MG63 (cell line): ENCODE measurements at regions not wholly inside any gene's neighbourhood (a gene's known extent, or its start where the extent isn't known, plus 50 kb on each side); places are given as distances from the start of the nearest gene placed in this dataset.

Experiments
- DNase-seq: peaks from one replicate; pipeline ENCODE4 v3.0.0-alpha.2; 2020
- H3K27me3 ChIP-seq: fragments of 250-450 bp; sonication (Bioruptor Pico); 2 replicates; pipeline ENCODE4 v1.5.1; 2020; ENCODE audit warnings: mild to moderate bottlenecking, moderate library complexity
- H3K36me3 ChIP-seq: fragments of 250-450 bp; sonication (Bioruptor Pico); 2 replicates; pipeline ENCODE4 v1.5.1; 2020; ENCODE audit warnings: mild to moderate bottlenecking, moderate library complexity
- H3K4me3 ChIP-seq: fragments of 250-450 bp; sonication (Bioruptor Pico); 2 replicates; pipeline ENCODE4 v1.5.1; 2020; ENCODE audit warnings: mild to moderate bottlenecking, moderate library complexity
- H3K9me3 ChIP-seq: fragments of 250-450 bp; sonication (Bioruptor Pico); 2 replicates; pipeline ENCODE4 v1.5.1; 2020; ENCODE audit warnings: mild to moderate bottlenecking, moderate library complexity

- H3K27me3 ChIP-seq = no peaks in the 10 kb centered on the region; the same call in 1 of the 2 replicates
- no peaks in the 10 kb centered on the region for H3K9me3 ChIP-seq
- DNase-seq = no peak
- H3K4me3 ChIP-seq = no peak overlapping the region
- H3K36me3 ChIP-seq = no peaks in the 10 kb centered on the region
Measured at GRCh38 chr20:40148886-40149285, 540.1 kb downstream of the MAFB start.

DNA sequence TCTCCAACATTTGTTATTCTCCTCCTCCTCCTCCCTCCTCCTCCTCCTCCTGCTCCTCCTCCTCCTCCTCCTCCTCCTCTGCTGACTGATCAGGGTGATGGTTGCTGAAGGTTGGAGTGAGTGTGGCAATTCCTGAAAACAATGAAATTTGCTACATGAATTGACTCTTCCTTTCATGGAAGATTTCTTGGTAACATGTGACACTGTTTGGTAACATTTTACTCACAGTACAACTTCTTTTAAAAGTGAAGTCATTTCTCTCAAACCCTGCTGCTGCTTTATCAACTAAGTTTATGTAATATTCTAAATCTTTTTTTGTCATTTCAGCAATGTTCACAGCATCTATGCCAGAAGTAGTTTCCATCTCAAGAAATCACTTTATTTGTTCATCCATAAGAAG lies 543.0 kb downstream of the MAFB start:
- Histone ChIP-seq H3K27me3 (no peaks in the 10 kb centered on the region), H3K9me3 (no peaks in the 10 kb centered on the region), H3K4me3 (no peak overlapping the region), H3K36me3 (no peaks in the 10 kb centered on the region)
- DNase-seq = no peak

DNA sequence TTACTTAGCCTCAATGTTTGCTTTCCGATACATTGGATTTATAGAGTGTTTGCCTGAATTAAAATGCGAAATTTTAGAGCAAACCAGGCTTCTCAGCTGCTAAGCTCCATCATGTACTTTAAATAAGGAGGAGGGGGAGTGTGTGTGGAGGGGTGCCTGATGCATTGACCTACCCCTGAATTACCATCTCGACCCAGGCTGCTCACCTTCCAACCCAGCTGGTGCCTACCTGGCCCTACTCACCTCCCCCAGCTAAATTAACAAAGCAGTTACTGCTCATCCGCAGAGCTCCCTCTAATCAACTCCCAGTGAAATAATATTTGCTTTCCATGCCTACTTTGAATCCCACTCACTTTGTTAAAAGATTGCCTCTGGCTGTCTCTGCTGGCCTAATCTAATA lies 544.5 kb downstream of the MAFB start:
- no peaks in the 10 kb centered on the region for H3K27me3 ChIP-seq
- no peak for DNase-seq
- H3K4me3 ChIP-seq = no peak overlapping the region
- no peaks in the 10 kb centered on the region for H3K9me3 ChIP-seq
- H3K36me3 ChIP-seq = no peaks in the 10 kb centered on the region

DNA sequence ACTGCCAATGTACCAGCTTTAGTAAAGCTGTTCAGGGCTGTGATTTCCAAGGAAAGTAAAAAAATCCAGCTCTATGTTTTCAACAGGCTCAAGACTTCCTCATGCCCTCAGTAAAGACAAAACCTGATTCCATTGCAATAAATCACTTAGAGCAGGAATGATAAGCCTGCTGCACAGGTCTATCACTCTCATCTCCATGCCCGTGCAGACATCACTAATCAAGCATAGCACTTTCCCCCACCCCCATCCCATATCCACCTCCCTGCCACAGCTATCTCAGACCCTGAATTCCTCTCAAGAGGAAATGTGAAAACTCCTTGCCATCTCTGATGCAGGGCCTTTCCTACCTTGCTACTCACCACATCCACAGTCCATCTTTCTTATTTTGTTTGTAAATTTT lies 554.9 kb downstream of the MAFB start:
- no peak overlapping the region for H3K4me3 ChIP-seq
- no peak for DNase-seq
- H3K36me3 ChIP-seq = no peaks in the 10 kb centered on the region
- H3K27me3 ChIP-seq = no peaks in the 10 kb centered on the region
- H3K9me3 ChIP-seq = peaks cover 3% of the 10 kb centered on the region; the same call in 1 of the 2 replicates

DNA sequence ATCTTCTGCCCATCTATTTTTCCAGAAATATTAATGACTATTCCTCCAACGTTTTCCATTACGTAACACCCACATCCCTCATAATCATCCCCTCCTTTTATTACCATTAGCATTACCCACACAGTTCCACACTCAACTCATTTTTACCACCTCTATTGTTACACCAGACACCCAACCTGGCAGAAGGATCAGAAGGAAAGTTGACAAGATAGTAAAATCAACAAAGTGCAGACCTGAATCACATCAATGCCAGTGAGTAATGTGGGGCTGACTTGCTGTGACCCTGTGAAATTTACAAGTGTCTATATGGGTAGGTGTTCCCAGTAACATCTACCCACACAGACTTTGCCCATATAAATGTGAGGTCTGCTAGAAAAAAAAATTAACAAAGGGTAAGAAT lies 568.2 kb downstream of the MAFB start:
- Histone ChIP-seq H3K9me3 (no peaks in the 10 kb centered on the region), H3K4me3 (no peak overlapping the region), H3K36me3 (no peaks in the 10 kb centered on the region), H3K27me3 (peaks cover 8% of the 10 kb centered on the region)
- no peak for DNase-seq

GRCh38 chr20:40111282-40111681 lies 577.8 kb downstream of the MAFB start:
- Histone ChIP-seq H3K36me3 (no peaks in the 10 kb centered on the region), H3K27me3 (no peaks in the 10 kb centered on the region), H3K9me3 (no peaks in the 10 kb centered on the region), H3K4me3 (no peak overlapping the region)
- no peak for DNase-seq

DNA sequence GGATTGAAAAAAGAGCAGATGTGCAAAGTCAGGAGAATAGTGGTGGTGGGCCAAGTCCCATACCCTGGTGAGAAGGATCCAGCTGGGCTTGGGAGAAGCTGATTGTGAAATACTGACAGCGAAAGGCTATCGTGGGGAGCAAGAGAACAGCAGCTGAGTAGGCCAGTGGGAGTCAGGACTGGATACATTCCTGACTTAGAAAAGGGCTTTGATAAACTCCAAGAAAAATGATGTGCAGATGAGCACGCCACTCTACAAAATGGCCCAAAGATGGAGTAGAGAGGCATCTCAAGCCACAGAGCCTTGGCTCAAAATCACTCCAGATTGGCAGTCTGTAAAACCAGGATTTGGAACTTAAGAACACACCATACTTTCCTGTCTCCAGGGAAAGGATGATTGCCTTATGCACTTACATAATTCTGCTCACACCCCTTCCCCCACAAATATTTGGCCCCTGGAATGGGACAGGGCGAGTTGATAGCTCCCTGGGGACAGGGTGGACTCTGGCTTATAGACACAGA lies 578.7 kb downstream of the MAFB start:
- no peaks in the 10 kb centered on the region for H3K9me3 ChIP-seq
- DNase-seq = no peak
- no peak overlapping the region for H3K4me3 ChIP-seq
- no peaks in the 10 kb centered on the region for H3K27me3 ChIP-seq
- no peaks in the 10 kb centered on the region for H3K36me3 ChIP-seq

DNA sequence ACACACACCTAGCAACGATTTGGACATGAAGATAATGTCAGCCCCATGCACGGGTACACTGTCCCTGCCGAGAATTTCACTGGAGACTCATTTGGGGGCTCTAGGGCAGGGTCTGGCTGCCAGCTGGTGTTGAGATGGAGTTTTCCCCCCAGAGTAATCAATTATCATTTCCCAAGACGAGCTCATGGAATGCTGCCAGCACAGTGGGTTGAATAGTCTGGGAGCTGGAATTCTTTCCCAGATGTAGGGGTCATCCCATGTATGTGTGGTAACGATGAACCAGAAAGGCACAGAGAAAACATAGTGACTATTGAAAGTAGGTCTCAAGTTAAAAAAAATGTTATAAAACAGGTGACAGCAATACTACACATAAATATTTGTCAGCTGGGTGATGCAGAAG lies 579.9 kb downstream of the MAFB start:
- no peak for DNase-seq
- Histone ChIP-seq H3K9me3 (no peaks in the 10 kb centered on the region), H3K27me3 (no peaks in the 10 kb centered on the region), H3K36me3 (no peaks in the 10 kb centered on the region), H3K4me3 (no peak overlapping the region)

- no peak overlapping the region for H3K4me3 ChIP-seq
Measured at GRCh38 chr20:40108321-40108720, 580.7 kb downstream of the MAFB start.

GRCh38 chr20:40104959-40105358 lies 584.1 kb downstream of the MAFB start:
- Histone ChIP-seq H3K36me3 (no peaks in the 10 kb centered on the region), H3K4me3 (no peak overlapping the region), H3K27me3 (no peaks in the 10 kb centered on the region), H3K9me3 (no peaks in the 10 kb centered on the region)
- no peak for DNase-seq

More at GRCh38 chr20:40108321-40108720, 580.7 kb downstream of the MAFB start:
- H3K9me3 ChIP-seq = no peaks in the 10 kb centered on the region
- no peaks in the 10 kb centered on the region for H3K27me3 ChIP-seq
- no peaks in the 10 kb centered on the region for H3K36me3 ChIP-seq
- DNase-seq = no peak

- H3K27me3 ChIP-seq = no peaks in the 10 kb centered on the region
- no peaks in the 10 kb centered on the region for H3K9me3 ChIP-seq
- H3K36me3 ChIP-seq = no peaks in the 10 kb centered on the region
- no peak overlapping the region for H3K4me3 ChIP-seq
- no peak for DNase-seq
Measured at GRCh38 chr20:40103420-40103819, 585.6 kb downstream of the MAFB start.

DNA sequence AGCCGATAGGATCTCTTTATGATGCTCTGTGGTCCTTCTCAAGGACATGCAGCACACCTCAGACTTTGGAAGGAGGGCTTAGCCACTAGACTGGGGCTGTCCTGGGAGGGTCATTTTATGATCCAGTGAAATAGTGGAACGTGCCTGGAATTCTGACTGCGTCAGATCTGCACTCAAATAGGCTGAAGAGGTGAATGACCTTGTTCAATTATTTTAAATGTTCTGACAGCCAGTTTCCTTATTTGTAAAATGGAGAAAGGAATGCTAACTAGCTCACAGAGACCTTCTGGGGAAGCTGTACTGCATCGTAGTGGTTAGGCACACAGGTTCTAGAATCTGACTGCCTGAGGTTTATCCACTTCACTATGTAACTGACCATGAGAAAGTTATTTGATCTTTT lies 587.5 kb downstream of the MAFB start:
- Histone ChIP-seq H3K27me3 (no peaks in the 10 kb centered on the region), H3K4me3 (no peak overlapping the region), H3K9me3 (no peaks in the 10 kb centered on the region), H3K36me3 (no peaks in the 10 kb centered on the region)
- no peak for DNase-seq

- DNase-seq = no peak
- Histone ChIP-seq H3K9me3 (no peaks in the 10 kb centered on the region), H3K4me3 (no peak overlapping the region), H3K36me3 (no peaks in the 10 kb centered on the region), H3K27me3 (no peaks in the 10 kb centered on the region)
Measured at GRCh38 chr20:40100261-40100660, 588.8 kb downstream of the MAFB start.

DNA sequence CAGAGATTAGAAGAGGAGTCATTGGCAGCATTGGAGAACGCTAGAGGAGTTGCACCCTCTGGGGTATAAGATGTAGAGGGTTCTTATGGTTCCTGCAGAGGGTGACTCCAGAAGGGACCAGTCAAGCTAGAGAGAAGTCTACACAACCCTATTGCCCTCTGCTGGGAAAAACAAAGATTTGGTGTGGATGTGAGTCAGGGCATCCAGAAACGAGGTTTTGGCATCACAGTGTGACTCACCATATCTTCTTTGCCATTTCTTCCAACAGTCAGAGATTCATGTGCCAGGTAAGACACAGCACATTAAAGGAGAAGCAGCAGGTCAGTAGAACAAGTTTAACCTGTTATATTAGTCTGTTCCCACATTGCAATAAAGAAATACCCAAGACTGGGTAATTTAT lies 598.8 kb downstream of the MAFB start:
- Histone ChIP-seq H3K36me3 (no peaks in the 10 kb centered on the region), H3K9me3 (no peaks in the 10 kb centered on the region), H3K27me3 (no peaks in the 10 kb centered on the region), H3K4me3 (no peak overlapping the region)
- DNase-seq = peak; percentile 6

DNA sequence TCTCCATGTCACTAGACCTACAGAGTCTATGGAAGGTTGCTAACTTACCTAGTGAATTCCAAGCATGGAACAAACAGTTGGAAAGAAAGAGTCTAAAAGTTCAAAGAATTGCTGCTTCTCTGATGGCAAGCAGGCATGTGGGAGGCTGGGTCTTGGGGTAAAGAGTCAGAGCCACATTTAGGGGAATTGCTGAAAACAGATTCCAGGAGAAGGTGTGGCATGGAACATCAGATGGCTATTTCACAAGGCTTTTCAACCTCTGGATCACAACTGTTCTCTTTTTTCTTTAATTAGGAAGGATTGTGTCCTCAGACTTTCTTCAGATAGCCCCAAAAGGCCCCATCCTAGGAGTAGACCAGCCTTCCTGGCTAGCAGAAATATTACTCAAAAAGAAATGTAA lies 601.5 kb downstream of the MAFB start:
- H3K36me3 ChIP-seq = no peaks in the 10 kb centered on the region
- no peak overlapping the region for H3K4me3 ChIP-seq
- DNase-seq = no peak
- no peaks in the 10 kb centered on the region for H3K9me3 ChIP-seq
- no peaks in the 10 kb centered on the region for H3K27me3 ChIP-seq

DNA sequence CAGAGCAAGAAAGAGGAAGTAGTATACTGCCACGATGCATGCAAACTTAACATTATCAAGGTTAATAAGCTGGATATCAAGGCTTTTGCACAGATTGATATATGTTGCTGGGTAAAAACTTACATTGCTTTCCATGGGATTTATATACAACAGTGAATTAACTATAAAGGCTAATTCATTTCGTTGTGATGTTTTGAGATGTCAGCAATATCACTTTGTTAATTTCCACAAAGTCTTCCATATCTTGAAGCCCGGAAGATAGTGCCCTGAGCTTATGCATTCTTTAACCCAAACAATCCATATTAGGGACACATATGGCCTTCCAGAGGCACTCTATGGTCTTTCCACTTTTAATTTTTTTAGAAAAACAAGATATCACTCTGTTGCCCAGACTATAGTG lies 603.5 kb downstream of the MAFB start:
- no peak overlapping the region for H3K4me3 ChIP-seq
- H3K27me3 ChIP-seq = peaks cover 2% of the 10 kb centered on the region; the same call in 1 of the 2 replicates
- DNase-seq = no peak
- no peaks in the 10 kb centered on the region for H3K36me3 ChIP-seq
- H3K9me3 ChIP-seq = no peaks in the 10 kb centered on the region

DNA sequence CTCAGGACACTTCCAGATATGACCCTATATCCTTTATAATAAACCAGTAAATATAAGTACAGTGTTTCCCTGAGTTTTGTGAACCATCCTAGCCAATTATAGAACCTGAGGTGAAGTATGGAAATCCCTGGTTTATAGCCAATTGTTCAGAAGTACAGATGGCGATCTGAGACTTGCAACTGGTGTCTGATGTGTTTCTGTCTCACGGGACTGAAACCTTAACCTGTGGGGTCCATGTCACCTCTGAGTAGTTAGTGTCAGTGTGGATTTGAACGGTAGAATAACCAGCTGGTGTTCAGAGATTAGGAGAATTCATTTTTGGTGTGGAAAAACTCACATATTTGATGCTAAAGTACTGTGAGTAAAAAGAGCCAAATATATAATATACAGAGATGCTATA lies 606.6 kb downstream of the MAFB start:
- no peak overlapping the region for H3K4me3 ChIP-seq
- H3K36me3 ChIP-seq = no peaks in the 10 kb centered on the region
- no peaks in the 10 kb centered on the region for H3K9me3 ChIP-seq
- peaks cover 2% of the 10 kb centered on the region; the same call in 1 of the 2 replicates for H3K27me3 ChIP-seq
- no peak for DNase-seq

GRCh38 chr20:40081653-40082052 lies 607.4 kb downstream of the MAFB start:
- Histone ChIP-seq H3K27me3 (peaks cover 2% of the 10 kb centered on the region; the same call in 1 of the 2 replicates), H3K4me3 (no peak overlapping the region), H3K36me3 (no peaks in the 10 kb centered on the region), H3K9me3 (no peaks in the 10 kb centered on the region)
- DNase-seq = no peak
